RCC 7860 (cell line): ENCODE measurements at regions not wholly inside any gene's neighbourhood (a gene's known extent, or its start where the extent isn't known, plus 50 kb on each side); places are given as distances from the start of the nearest gene placed in this dataset.
"Not testable (repeated sequence)": the region's sequence is repeated elsewhere in the genome, so short reads cannot be mapped to it uniquely, and the experiment has no call there.

Experiments used
- DNase-seq: peaks from one replicate; pipeline ENCODE4 v3.0.0-alpha.2; 2015; ENCODE audit warnings: low spot score
- FAIRE-seq: peaks from 2 replicates; lab custom pipeline; 2012; peaks lifted over from hg19 to GRCh38; lab: Jason Lieb, UNC

DNA sequence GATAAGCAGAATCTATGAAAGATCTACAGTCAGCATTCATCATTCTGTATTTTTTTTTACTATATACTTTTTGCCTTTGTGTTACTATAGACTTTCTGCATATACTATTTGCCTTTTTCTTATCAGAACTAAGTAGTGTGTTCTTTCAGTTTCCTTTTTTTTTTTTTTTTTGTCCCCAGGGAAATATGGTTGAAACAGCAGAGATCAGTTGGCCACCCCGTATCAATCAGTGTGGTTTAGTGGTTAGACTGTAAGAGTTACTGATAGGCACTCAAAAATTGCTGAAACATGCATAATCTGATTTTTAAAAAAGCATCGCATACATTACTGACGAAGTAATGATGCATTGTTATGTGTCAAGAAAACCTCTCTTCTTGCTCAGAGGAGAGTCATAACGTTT lies 990.8 kb upstream of the EDIL3 start:
- FAIRE-seq (no peak), DNase-seq (no peak)

DNA sequence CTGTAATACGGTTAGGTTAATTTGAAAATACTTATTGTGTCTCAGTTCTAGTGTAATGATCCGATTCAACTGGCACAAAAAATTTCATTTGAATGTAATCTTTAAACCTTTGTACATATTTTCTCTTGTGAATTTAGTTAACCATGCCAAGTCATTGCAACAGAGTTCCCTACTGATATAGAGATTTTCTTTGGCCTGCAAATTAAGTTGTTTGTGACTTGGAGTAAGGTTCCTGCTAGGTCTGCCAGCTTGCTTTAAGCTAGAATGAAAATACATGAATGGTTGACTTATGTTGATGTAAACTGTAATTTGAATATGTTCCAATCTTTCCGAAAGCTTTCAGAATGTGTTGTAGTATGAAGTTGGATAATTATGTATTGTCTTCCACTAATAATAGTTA lies 1004.1 kb upstream of the EDIL3 start:
- FAIRE-seq = no peak

DNA sequence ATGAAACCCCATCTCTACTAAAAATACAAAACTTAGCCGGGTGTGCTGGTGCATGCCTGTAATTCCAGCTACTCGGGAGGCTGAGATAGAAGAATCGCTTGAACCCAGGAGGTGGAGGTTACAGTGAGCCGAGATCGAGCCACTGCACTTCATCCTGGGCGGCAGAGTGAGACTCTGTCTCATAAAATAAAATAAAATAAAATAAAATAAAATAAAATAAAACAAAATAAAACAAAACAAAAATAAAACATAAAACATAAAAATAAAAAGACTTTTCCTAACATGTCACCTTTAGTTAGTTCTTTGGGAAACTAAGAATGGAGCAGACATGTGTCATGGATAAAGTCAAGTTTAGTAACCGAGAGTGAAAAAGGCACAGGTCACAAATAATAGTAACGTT lies 1007.6 kb upstream of the EDIL3 start:
- not testable (repeated sequence) for FAIRE-seq, DNase-seq

More for the DNA sequence above, 1004.1 kb upstream of the EDIL3 start:
- no peak for DNase-seq

DNA sequence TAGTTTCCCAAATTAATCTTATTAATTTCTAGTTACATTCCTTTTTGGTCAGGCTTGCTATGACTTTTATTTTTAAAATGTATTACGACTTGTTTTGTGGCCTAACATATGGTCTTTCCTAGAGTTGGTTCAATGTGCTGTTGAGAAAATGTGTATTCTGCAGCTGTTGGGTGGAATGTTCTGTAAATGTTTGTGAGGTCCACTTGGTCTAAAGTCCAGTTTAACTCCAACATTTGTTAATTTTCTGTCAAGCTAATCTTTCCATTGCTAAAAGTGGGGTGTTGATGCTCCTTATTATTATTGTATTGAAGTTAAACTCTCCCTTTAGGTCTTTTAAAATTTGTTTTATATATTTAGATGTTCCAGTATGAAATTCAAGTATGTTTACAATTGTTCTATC lies 1010.8 kb upstream of the EDIL3 start:
- no peak for DNase-seq
- FAIRE-seq = no peak

DNA sequence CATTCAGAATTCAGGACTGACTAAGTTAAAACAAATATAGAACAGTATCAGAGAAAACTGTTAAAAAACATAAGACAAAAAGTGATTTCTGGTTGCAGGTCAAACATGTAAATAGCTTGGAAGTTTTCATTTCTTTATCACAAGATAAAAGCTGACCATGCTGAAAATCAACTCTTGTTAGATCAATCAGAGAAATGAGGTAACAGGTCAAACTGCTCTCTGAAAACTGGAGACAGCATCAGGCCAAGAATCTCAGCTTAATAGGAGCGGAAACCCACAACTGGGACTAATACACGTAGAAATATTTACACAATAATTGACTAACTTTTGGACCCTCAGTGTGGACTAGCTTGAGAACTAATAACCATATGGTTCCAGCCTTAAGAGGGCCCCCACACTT lies 1012.8 kb upstream of the EDIL3 start:
- FAIRE-seq = no peak
- no peak for DNase-seq

DNA sequence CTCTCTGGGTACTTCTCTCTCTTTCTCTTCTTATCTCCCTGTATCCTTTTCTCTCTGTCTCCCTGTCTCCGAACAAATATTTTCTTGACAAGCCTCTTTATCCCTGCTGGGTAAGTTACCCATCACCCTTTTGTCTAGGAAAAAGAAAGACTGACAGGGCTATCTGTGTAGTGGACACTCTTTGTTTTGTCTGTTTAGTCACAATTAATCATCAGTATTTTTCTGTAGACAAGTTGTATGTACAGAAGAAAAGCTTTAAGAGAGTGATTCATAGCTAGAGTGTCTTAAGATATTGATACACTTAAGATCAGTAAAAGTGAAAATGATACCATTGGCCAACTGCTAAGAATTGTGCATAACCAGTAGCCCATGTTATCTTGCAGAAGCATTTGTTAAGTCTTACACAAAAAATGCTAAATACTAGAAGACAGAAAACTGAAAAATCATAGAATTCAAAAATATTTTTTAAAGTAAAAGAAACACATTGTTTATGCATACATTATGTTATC lies 1043.8 kb upstream of the EDIL3 start:
- DNase-seq (no peak), FAIRE-seq (no peak)

DNA sequence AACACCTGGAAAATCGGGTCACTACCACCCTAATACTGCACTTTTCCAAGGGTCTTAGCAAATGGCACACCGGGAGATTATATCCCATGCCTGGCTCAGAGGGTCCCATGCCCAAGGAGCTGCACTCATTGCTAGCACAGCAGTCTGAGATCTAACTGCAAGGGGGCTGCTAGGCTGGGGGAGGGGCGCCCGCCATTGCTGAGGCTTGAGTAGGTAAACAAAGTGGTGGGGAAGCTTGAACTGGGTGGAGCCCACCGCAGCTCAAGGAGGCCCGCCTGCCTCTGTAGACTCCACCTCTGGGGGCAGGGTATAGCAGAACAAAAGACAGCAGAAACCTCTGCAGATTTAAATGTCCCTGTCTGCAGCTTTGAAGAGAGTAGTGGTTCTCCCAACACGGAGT lies 1047.0 kb upstream of the EDIL3 start:
- not testable (repeated sequence) for DNase-seq, FAIRE-seq

DNA sequence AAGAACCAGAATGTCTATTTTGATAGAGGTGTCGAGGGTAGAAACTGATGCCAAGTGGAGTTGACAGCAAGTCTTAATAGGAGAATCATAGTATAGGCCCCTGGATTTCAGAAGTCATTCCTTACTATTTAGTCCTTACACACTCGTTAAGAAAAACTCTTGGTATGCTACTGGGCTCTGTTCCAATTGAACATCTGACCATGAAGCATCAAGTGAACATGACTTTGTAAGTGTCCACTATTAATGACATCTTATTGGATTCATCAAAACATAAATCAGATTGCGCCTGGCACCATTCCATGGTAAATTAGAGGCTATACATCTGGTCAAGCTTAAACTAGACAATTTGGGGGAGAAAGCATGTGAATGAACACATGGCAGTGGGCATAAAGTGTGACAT lies 1056.5 kb upstream of the EDIL3 start:
- DNase-seq (no peak), FAIRE-seq (no peak)

DNA sequence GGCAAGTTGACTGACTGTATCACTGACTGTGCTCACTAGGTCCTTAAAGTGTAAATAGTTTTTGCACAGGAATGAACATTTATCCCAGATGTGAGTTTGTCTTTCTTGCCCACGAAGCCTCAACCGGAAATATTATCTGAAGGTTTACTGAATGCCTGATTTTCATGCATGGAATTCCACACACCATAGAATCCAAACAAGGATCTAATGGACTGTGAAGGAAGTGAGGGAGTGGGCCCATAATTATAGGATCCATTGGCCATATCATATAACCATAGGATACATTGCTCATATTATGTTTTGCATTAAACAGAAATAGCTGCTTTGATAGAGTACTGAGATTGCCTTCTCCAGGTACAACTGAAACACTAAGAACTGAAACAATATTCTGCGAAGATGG lies 1057.2 kb upstream of the EDIL3 start:
- DNase-seq = no peak
- no peak for FAIRE-seq

DNA sequence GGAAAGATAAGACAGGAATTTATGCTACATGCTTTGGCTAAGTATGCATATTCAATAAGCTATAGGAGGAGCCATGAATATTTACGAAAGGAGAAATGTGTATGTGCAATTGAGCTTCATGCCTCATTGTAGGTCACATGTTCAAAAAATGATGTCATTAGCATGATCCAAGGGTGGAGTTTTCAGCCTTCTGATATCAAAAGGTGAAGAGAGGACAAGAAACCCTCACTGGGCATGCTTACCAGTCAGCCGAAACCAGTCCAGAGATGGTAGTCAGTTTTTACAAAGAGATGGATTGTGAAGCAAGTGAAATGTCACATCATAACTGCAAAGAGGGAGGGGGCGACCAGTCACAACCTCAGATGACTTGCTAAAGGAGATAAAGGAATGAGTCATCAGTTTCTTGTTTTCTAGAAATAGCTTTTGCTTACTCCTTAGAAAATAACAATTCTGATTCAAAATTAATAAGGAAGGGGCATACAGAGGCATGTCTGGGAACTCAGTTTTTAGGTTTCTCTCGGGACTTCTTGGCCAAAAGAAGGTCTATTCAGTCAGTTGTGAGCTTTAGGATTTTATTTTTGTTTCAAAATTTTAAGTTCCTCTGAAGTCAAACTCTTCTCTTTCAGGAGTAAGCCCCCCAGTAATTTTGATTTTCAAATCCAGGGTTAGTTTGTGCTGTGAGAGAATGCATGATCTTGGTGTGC lies 1067.8 kb upstream of the EDIL3 start:
- no peak for DNase-seq
- no peak for FAIRE-seq

DNA sequence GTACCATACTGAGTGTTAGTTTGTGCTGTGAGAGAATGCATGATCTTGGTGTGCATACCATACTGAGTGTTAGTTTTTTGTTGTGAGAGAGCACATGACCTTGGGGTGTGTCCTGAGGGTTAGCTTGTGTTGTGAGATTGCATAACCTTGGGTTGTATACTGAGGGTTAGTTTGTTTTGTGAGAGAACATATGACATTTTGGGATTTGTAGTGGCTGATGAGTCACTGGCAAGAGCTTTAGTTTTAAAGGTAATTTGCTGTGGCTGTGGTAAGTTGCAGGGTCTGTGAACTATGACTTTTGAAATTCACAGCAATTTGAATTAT lies 1068.3 kb upstream of the EDIL3 start:
- no peak for FAIRE-seq

DNA sequence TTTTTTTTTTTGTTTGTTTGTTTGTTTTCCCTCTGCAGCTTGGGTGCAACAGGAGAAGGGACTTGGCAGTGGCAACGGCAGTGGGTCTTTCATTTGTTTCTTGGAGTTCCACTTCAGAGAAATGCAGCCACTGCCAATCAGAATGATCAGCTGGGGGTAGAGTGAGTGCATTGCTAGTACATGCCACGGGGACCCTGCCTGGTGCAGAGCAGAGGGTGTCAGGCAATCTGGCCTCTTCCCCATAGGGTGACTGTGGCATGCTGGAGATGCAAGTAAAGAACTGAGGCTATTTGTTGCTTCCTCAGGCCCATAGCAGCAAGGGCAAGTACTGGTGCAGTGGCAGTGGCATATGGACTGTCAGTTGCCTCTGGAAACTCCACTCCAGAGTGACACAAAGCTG lies 1073.6 kb upstream of the EDIL3 start:
- FAIRE-seq (no peak), DNase-seq (no peak)

More for the DNA sequence above, 1068.3 kb upstream of the EDIL3 start:
- DNase-seq = no peak

DNA sequence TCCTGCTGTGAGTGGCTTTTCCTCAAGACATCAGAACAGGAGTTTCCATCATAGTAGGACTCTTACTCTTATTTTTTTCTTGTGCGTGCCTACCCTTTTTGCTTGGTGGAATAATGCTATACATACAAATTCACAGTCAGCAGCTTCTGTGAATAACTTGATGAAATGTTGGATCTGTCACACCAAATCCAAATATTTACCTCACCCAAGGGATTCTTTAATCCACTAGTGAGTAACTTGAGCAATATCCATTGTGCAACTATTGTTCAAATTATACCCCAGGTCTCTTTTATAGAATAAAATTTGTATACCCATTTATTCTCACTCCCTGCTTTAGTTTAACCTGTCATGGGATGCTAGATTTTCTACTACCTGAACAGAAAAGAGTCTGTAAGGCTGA lies 1078.3 kb upstream of the EDIL3 start:
- FAIRE-seq (no peak), DNase-seq (no peak)

DNA sequence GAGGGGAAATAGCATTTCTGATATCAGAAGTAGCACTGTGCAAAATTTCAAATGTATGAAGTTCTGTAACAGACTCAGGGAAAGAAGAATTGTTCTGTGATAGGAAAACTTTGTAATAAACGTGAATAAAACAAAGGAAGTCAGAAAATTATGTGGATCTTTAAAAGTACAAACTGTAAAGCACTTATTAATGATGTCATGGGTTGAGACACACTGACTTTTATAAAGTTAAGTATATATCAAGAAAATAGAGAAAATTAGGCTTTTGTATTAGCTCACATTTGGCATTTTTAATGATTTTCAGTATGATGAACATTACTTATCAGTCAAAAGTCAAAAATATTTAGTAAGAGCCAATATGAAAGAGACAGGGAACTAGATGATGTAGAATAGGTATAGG lies 1081.7 kb upstream of the EDIL3 start:
- DNase-seq (no peak), FAIRE-seq (no peak)

DNA sequence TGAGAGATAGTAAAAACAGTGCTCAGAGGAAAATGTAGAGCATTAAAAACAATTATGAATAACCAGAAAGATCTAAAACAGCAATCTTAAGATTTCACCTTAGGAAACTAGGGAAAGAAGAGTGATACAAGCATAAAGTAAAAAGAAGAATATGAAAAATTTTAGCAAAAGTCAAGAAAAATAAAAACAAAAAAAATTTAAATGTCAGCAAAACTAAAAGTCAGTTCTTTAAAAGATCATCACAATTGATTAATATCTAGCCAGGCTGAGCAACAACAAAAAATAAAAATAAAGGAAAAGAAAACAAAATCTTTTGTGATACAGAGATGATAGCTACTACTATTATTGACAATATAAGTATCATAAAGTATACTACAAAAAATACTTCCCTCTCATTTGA lies 1088.1 kb upstream of the EDIL3 start:
- DNase-seq = no peak
- FAIRE-seq = no peak

DNA sequence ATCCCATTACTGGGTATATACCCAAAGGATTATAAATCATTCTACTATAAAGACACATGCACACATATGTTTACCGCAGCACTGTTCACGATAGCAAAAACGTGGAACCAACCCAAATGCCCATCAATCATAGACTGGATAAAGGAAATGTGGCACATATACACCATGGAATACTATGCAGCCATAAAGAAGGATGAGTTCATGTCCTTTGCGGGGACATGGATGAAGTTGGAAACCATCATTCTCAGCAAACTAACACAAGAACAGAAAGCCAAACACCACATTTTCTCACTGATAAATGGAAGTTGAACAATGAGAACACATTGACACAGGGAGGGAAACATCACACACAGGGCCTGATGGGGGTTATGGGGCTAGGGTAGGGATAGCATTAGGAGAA lies 1090.5 kb upstream of the EDIL3 start:
- DNase-seq, FAIRE-seq: not testable (repeated sequence)

DNA sequence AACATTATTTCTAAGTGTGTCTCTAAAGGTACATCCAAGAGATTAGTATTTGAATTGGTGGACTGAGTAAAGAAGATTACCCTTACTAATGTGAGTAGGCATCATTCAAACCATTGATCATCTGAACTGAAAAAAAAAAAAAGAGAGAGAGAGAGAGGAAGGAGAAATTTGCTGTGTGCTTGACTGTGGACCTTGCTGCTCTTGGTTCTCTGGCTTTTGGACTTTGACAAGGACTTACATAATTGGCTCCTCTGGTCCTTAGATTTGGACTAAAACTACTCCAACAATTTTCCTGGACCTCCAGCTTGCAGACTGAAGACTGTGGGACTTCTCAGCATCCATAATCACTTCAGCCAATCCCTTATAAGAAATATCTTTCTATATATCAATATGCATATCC lies 1091.9 kb upstream of the EDIL3 start:
- FAIRE-seq = no peak

DNA sequence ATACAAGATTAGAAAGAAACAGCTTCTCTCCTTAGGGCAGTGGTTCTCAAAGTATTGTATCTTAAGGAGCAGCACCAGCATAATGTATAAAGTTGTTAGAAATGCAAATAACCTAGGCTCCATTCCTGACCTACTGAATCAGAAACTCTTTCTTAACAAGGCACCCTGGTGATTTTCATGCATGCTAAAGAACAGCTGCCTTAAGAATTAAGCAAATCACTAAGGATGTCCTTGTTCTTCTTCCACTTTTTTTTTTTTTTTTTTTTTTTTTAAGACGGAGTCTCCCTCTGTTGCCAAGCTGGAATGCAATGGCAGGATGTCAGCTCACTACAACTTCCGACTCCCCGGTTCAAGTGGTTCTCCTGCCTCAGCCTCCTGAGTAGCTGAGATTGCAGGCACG lies 1095.2 kb upstream of the EDIL3 start:
- FAIRE-seq (no peak), DNase-seq (no peak)

More for the DNA sequence above, 1091.9 kb upstream of the EDIL3 start:
- DNase-seq = no peak

DNA sequence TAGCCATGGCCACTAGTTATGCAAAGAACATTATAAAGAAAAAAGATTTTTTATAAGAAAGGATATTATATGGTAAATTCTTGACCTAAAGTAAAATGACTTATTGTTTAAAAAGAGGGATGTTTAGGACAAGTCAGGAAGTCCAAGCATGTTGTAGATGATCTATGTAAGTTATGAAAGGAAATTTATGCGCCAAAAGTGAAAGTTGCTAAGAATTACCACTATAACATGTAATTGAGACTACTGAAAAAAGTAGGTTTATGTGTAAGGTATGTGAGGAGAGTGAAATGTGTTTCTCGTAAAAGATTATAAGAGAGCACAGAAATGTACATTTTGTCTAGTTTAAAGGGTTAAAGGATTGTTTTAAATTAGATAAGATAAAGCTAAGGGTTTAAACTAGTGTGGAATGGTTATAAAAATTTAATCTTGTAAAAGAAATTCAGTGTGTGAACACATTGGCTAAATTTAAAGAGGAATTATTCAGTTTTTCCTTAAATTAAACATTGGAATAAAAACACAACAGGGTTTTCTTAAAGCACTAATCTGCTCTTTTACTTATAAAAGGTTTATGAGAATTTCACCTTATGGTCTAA lies 1100.4 kb upstream of the EDIL3 start:
- DNase-seq = no peak
- no peak for FAIRE-seq

DNA sequence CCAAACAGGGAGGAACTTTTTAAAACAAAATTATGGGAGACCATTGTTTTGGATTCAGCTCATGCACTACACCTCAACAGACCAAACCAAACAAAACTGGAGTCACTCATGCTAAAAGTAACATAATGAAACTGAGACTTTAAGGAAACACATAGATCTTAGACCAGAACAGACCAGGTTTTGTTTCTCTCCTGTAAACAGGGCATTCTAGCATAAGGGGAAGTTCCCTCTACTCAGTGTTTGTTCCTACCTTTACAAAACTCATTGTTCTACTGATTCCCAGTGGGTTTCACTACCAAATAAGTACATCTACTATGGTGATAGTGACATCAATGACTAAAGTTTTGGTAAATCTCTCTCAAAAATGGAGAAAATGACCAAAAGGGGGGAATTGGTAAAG lies 1103.6 kb upstream of the EDIL3 start:
- DNase-seq (no peak), FAIRE-seq (no peak)

DNA sequence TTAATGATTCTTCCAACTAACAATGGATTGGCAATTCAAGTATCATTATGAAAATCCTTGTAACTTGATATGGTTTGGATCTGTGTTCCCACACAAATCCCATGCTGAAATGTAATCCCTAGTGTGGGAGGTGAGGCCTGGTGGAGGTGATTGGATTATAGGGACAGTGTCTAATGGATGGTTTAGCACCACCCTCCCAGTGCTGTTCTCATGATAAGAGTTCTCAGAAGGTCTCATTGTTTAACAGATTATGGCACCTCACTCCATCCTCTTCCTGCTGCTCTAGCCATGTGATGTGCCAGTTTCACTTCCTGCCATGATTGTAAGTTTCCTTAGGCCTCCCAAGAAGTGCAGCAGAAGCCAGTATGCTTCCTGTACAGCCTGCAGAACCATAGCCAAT lies 1116.2 kb upstream of the EDIL3 start:
- no peak for FAIRE-seq
- no peak for DNase-seq

DNA sequence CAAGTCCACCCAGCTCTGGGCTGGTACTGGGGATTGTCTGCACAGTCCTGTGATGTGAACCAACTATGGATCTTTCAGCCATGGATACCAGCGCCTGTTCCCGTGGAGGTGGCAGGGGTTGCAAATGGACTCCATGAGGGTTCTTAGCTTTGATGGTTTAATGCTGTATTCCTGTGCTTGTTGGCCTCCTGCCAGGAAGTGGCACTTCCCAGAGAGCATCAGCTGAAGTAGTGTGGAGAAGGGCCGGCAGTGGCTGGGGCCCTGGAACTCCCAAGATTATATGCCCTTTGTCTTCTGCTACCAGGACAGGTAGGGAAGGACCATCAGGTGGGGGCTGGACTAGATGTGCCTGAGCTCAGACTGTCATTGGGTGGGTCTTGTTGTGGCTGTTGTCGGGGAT lies 1104.8 kb upstream of the COX7C start:
- DNase-seq (no peak), FAIRE-seq (no peak)

DNA sequence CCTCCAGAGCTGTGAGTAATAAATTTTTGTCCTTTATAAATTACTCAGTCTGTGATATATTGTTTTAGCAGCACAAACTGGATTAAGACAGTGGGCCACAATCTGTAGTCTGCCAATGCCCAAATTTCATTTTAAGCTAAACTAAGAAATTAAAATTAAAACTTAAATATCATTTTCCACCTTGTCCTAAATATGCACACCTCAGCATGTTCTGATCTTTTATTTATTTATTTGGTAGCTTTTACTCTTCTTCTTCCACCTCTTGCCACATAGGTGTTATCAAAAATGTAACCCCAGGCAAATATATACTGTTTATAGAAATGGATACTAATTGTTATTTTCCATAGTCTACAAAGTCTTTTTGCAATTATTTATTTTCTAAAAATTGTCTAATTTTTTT lies 1102.2 kb upstream of the COX7C start:
- no peak for DNase-seq
- FAIRE-seq = no peak
